Fibroblast of mammary gland (primary cell): ENCODE measurements at regions not wholly inside any gene's neighbourhood (a gene's known extent, or its start where the extent isn't known, plus 50 kb on each side); places are given as distances from the start of the nearest gene placed in this dataset.
A peak's percentile ranks its signal among the peaks of the same experiment; 100 is the strongest.

Source experiments
- DNase-seq: peaks from one replicate; pipeline ENCODE4 v3.0.0-alpha.2; 2010; ENCODE audit warnings: low read depth
- H3K4me3 ChIP-seq: 2 replicates; pipeline ENCODE4 v1.5.1; 2011; ENCODE audit warnings: low read depth, mild to moderate bottlenecking, low read length, moderate library complexity; ENCODE audit not compliant: control insufficient read depth
- TF ChIP-seq, protein P1 (sequence below): conservative IDR thresholded peaks from 2 replicates; pipeline ENCODE4 v1.5.1; 2011; ENCODE audit warnings: low read depth, low read length, inconsistent platforms; ENCODE audit not compliant: control insufficient read depth, insufficient read depth

DNA sequence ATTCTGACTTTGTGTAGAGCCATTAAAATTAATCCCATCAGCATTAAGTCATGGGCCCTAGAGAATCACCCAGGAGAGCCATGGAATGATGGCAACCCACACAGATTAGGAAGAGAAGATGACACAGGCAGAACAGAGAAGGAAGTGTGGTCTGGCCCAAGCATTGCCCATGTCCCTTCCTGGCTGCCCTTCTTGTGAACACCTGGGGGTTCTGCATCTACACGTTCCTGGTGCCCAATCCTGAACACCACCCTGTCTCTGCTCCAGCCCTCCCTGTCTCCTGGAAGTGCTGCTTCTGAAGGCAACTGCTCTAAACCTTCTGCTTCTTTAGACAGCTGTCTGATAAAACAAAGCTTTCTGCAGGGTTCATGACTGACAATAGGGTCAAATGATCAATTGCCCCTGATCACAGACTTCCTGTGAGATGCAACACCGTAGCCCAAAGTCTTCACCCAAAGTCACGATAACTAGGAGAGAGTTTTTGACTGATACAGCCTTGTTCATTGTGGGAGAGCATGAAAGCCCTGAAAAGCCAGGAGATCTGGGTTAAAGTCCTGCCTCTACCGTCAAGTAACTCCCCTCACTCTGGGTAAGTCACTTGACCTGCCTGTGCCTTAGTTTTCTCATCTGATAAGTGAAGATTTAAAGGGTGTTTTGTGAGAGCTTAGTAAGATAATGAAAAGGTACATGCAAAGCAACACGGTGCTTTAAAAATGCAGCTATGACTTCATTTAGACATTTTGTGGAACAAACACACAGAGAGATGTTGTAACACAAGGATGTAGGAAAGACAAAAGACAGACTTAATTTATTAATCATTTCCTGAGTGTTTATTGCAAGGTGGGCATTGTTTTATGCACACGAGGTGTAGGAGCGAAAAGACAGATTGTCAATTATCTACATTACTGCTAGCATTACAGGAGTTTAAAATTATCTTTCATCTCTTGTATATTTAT lies 291.2 kb upstream of the STXBP5 start:
- peak; percentile 61 for DNase-seq
- peak overlapping the region; percentile 19 for H3K4me3 ChIP-seq

DNA sequence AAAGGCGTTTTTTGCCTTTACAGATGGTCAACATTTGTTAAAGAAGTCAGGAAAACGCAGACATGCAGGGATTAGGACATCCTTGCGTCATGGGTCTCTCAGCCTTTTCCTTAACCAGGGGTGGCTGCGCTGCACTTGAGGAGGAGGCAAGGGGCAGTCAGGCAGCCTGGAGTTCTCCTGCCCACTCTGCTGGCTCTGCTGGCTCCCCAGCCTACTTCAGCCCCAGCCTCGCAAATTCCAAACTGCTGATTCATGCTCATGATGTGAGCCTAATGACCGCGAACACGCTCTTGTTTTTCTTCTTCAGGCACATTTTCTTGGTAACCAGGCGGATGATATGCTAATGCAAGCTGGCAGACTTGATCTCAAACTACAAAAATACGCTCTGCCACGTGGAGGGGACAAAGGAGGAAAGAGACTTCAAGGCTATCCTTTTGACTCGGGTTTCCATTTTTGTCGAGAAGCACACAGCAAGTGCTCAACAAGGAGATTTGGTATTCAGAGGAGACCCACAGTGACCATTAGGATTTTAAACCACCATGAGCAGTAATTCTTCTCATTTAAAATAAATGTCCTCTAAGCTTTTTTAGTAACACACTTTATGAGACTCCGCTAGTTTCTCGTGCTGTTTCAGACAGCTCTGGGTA lies 290.3 kb upstream of the STXBP5 start:
- TF ChIP-seq, protein P1, sequence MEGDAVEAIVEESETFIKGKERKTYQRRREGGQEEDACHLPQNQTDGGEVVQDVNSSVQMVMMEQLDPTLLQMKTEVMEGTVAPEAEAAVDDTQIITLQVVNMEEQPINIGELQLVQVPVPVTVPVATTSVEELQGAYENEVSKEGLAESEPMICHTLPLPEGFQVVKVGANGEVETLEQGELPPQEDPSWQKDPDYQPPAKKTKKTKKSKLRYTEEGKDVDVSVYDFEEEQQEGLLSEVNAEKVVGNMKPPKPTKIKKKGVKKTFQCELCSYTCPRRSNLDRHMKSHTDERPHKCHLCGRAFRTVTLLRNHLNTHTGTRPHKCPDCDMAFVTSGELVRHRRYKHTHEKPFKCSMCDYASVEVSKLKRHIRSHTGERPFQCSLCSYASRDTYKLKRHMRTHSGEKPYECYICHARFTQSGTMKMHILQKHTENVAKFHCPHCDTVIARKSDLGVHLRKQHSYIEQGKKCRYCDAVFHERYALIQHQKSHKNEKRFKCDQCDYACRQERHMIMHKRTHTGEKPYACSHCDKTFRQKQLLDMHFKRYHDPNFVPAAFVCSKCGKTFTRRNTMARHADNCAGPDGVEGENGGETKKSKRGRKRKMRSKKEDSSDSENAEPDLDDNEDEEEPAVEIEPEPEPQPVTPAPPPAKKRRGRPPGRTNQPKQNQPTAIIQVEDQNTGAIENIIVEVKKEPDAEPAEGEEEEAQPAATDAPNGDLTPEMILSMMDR, result no peak
- peak; percentile 99 for DNase-seq
- H3K4me3 ChIP-seq, result peak overlapping the region; percentile 49

More for the DNA sequence above, 291.2 kb upstream of the STXBP5 start:
- TF ChIP-seq, protein P1, result no peak

DNA sequence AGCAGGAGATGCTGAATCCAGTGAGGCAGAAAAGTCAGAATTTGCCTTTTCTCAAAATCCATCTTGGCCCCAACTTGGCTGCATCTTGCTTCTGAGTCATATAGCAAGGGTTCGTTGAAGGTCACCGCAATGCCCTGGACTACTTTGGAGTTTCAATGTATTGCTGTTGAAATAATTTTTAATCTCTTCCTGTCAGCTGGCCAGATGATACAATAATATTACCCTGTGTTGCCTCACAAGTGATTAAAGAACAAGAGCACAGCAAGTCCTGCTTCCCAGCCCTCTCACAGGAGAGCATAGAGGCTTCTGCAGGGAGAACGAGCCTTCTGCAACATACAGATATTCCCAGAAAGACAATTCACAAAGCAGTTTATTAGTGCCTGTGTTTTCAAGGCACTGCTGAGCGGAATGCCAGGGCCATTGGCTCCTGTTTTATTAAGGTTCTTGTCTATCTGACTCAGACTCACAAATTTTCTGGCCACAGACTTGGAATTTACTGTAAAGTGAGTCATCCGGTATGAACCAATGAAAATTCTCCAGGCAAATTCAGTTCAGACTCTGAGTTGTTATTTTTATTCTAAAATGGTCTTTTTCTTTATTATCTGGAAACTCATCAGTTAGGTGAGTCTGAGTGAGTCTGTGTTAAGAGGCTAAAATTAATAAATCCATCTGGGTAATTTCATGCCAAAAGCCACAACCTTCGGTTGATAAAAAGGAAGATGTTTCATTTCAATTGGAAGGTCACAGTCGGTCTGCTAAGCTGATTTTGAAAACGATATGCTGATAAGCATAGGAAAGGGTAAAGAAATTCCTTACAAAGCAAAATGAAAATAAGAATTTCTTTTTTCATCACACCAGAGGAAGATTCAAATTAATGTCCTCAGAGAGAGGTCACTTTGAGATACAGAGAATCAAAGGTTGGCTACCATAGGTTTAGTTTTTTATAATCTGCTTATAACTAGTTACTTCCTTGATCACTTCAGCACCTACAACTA lies 289.4 kb upstream of the STXBP5 start:
- DNase-seq, result peak; percentile 97
- TF ChIP-seq, protein P1, result no peak
- peak overlapping the region; percentile 49 for H3K4me3 ChIP-seq

DNA sequence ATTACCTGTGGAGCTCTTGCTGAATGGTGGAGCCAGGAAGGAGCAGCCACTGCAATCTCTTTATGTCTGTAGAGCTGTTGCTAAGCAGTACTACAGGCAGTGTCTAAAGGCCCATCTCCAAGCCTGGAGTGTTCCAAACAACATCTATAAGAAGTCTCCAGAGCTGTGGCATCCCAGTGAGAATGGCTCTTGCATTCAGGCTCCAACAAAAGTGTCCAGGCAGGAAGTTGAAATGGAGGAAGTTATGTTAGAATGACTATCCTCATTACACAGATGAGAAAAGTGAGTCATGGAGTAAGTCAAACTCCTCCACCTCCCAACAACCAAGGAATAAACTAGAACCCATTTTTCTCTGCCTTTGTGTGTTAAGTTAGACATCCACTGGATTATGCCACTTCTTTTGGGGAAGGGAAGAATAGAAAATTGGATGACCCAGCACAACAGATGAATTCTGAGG lies 288.5 kb upstream of the STXBP5 start:
- TF ChIP-seq, protein P1, result no peak
- H3K4me3 ChIP-seq, result peak overlapping the region; percentile 49

DNA sequence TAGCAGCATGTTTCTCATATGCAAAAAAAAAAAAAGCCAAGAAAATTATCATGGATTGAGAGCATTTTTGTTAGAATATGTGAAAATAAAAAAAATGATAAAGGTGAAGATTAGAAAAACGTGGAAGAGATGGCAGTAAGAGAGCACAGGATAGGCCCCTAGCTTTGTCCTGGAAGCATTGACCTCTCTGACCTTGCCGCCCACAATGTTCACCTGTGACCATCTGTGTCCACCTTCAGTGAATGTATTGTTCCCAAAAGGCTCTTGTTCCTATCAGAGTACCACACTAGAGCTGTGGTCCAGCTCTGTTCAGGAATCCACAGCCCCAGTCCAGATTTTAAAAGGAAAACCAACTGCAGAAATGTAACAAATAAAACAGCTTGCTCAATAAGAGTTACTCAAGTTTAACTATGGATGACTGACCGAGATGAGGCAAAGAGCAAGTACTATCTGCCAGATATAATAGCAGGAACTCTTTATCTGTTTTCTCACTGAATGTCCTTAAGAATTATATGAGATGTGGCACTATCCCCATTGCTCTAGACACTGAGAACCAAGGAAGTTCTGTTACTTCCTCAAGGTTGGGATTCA lies 287.7 kb upstream of the STXBP5 start:
- DNase-seq, result peak; percentile 39

More for the DNA sequence above, 288.5 kb upstream of the STXBP5 start:
- peak; percentile 78 for DNase-seq

More for the DNA sequence above, 287.7 kb upstream of the STXBP5 start:
- TF ChIP-seq, protein P1, result no peak
- no peak overlapping the region for H3K4me3 ChIP-seq
